GM19467 (cell line): ENCODE measurements at regions not wholly inside any gene's neighbourhood (a gene's known extent, or its start where the extent isn't known, plus 50 kb on each side); places are given as distances from the start of the nearest gene placed in this dataset.
"Not testable (repeated sequence)": the region's sequence is repeated elsewhere in the genome, so short reads cannot be mapped to it uniquely, and the experiment has no call there.

Source experiments
- ATAC-seq: cut with Tn5 transposase; IDR thresholded peaks from one replicate; pipeline ENCODE4 v1.9.1; 2021; ENCODE audit warnings: mild to moderate bottlenecking, moderate library complexity; ENCODE audit not compliant: unreplicated experiment

DNA sequence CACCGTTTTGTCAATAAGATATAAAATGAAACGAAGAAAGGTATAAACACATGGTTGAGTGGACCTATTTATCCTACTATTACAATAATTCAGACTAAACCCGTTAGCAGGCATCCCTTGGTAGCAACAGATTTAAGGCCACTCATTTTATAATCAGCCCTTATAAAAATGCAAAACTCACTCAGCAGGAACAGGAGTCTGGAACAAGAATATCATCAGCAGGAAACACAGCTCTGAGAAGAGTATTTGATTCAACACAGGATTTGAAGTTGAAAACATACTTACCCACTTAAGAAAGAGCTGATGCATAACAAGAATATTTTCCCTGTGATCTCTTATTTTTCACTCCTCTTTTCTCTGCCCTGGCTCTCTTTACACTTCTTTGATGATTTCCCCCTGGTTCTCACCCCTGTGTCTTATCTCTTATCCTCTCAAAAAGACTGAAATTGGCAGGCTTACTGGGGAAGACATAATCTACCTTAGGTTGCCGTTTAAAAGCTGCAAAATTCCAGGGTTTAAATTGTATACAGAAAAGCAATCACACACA, 1722.7 kb downstream of the SLITRK5 start:
- ATAC-seq: no peak

DNA sequence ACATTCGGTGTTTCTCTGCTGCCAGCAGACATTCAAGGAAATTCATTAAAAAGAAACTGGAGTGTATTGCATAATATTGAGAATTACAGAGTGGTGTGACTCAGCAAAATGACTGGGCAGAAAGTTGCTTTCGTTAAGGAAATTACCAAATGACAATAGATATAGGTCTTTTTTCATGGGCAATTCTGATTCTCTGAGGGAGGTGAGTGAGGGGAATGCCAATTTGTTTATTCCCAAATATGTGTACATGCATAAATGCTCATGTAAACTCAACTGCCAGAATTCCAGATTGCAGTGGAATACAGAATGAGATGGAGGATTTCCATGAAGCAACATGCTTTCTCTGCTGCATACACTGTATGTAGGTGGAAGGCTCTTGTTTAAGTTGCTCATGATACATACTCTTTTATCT, 1730.1 kb downstream of the SLITRK5 start:
- ATAC-seq: no peak

DNA sequence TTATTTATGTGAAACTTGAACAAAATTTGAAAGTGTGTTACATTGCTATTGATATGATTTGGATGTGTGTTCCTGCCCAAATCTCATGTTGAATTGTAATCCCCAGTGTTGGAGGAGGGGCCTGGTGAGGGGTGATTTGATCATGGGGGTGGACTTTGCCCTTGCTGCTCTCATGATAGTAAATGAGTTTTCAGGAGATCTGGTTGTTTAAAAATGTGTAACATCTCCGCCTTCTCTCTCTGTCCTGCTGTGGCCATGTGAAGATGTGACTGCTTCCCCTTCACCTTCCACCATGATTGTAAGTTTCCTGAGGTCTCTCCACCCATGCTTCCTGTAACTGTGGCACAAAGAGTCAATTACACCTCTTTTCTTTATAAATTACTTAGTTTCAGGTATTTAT, 1731.0 kb downstream of the SLITRK5 start:
- ATAC-seq: no peak

DNA sequence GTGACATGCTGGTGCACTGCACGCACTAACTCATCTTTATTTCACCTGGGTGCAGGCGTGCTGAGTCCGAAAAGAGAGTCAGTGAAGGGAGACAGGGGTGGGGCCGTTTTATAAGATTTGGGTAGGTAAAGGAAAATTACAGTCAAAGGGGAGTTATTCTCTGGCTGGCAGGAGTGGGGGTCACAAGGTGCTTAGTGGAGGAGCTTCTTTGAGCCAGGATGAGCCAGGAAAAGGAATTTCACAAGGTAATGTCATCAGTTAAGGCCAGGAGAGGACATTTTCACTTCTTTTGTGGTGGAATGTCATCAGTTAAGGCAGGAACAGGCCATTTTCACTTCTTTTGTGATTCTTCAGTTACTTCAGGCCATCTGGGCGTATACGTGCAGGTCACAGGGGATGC, 1734.9 kb downstream of the SLITRK5 start:
- not testable (repeated sequence) for ATAC-seq

DNA sequence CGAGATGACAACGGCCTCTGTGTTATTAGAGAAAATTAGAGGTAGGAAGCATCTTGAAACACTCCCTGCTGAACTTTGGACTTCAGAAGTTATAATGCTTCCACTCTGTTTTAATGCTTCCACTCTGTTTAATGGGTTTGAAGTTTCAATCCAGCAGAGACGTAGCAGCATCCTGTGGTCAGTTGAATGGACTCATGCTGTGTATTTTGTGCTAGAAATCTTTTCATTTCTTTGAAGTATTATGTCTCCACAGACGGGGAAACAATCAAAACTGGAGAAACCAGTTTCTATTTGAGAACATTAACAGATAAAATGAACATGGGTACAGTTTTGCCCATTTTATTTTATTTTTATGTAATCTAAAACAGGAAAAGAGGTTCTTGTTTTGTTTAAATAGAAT, 1736.2 kb downstream of the SLITRK5 start:
- no peak for ATAC-seq

DNA sequence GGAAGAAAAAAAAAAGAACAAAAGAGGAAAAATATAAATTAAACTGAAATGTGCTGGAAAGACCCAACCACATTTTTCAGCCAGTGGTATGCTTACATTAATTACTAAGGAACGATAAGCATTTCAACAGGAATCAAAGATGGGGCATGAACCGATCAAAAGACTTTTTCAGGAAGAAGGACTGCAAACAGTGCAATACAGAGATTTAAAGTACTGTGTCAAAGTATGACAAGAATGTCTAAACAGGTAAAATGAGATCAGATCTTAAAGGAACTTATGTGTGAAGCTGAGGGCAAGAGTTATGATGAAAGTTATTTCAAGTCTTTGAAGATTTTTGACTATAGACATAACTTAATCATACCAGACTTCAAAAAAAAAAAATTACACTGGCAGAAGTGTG, 1761.8 kb downstream of the SLITRK5 start:
- no peak for ATAC-seq

DNA sequence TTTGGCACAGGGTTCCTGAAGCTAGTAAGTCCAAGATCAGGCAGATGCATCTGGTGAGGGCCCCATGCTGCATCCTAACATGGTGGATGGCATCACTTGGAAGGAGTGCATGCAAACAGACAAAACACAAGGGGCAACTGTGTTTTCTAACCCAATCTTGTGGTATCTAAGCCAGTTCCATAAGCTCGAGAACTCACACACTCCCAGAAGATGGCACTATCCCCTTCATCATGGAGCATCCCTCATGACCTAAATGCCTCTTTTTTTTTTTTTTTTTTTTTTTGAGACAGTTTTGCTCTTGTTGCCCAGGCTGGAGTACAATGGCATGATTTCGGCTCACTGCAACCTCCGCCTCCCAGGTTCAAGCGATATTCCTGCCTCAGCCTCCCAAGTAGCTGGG, 1763.5 kb downstream of the SLITRK5 start:
- not testable (repeated sequence) for ATAC-seq

DNA sequence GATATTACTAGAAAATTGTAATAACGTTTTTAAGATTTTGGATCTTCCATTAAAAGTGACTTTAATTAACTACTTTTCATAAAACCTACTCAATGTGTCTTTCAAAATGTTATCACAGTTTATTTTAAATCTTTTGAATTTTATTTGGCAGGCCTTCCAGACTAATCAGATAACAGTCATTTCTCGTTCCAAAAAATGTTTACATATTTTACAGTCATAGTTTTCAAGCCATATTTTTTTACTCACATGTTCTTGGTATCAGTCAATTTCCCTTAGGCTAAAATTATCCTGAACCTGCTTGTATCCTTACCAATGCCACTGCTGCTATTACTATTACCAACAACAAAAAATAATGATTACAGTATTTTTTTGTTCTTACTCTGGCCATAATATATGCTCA, 1783.5 kb downstream of the SLITRK5 start:
- ATAC-seq: no peak

DNA sequence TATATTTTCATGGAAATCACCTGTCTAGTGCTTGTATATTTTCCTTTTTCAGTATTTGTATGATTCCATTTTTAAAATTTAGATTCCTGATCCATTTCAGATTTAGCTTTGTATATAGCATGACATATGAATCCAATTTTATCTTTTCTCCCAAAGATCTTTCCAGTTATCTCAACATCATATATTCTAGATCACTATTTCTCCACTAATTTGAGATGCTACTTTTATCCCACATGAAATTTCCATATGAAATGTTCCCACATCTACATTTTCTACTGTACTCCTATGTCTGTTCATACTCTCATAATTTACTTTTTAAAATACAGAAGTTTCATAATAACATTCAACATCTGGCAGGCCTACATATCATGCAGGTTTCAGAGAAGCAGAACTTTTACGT, 1784.1 kb downstream of the SLITRK5 start:
- ATAC-seq: no peak

DNA sequence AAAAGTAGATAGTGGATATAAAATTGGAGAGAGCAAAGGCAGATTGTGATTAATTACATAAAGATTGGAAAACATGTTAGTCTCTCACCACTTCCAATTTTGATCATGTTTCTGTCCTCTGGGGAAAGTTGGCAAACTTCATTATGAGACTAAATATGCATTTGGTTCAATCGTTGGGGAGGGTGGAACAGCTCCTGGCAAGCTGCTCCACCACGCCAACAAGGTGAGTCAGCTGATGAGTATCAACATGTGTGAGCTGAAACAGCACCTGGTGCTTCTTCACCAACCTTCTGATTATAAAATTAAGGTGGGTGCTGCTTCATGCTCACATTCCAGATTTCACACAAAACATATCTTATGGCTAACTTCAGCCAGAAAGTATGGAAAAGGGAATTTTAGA, 1784.6 kb downstream of the SLITRK5 start:
- ATAC-seq: no peak

DNA sequence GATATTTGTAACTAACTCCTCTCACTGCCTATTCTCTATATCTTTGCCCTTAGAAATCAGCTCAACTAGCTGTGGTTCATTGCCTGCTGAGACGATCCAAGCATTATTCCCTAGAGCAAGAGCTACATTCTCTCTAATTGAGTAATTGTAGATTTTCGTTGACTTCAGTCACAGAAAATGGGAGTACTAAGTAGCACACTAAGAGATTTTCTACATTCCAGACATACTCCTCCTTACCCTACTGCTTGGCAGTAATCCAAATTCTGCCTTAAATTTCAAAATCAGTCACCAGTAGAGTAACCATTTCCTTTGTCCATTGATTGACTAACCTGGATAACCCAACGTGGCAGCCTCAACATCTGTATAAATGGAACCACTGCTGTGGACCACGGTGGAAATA, 1786.8 kb downstream of the SLITRK5 start:
- ATAC-seq: no peak

DNA sequence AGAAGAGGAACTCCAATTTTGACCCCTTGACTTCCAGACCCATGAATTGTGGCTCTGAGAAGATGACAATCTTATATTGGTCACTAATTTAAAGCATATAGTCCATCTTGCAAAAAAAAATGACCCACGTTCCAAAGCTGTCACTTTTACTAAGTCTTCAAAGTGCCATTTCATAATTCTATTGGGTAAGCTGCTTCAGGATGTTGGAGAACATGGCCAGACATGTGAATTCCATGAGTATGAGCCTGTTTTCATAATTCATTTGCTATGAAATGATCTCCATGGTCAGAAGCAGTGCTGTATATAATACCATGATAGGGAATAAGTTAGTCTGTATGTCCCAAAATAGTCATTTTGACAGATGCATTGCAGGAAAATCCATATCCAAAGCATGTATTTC, 1787.3 kb downstream of the SLITRK5 start:
- ATAC-seq: no peak

DNA sequence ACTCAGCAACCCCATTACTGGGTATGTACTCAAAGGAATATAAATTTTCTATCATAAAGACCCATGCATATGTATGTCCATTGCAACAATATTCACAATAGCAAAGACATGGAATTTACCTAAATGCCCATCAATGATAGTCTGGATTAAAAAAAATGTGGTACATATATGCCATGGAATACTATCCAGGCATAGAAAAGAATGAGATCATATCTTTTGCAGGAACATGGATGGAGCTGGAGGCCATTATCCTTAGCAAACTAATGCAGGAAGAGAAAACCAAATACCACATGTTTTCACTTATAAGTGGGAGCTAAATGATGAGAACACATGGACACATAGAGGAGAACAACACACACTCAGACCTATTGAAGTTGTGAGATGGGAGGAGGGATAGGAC, 1789.7 kb downstream of the SLITRK5 start:
- ATAC-seq: not testable (repeated sequence)

DNA sequence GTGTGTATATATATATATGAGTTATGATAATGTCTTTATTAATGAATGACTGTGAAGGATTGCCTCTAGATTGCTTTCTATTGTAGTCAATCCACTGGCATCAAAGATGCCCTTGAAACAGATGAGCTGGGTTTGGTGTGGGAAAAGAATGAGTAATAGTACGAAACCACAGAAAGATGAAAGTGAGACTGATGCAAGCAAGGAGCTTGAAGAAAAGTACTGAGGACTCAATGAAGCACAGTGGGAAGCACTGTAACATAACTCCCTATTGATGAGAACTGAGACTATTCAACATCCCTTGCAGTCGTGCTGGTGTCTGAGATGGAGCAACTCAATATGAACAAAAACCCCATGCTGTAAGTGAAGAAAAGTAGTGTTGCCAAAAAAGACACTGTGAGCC, 1794.2 kb downstream of the SLITRK5 start:
- no peak for ATAC-seq

DNA sequence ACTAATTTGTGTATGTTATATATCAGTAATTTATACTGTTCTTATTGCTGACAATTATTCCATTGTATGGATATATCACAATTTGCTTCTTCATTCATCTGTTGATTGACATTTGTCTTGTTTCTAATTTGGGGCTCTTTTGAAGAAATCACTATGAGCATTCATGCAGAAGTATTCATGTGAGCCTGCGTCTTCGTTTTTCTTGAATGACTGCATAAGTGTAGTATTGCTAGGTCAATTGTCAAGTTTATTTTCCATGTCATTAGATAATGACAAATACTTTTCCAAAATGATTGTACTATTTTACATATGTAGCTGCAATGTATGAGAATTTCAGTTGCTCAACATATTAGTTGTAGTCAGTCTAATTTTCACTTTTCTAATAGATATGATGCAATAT, 1796.9 kb downstream of the SLITRK5 start:
- ATAC-seq: no peak

DNA sequence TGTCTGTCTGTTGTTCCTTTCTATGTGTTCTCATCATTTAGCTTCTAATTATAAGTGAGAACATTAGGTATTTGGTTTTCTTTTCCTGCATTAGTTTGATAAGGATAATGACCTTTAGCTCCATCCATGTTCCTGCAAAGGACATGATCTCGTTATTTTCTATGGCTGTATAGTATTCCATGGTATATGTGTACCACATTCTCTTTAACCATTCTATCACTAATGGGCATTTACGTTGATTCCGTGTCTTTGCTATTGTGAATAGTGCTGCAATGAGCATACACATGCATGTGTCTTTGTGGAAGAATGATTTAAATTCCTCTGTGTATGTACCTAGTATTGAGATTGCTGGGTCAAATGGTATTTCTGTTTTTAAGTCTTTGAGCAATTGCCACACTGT, 1799.7 kb downstream of the SLITRK5 start:
- ATAC-seq: no peak

DNA sequence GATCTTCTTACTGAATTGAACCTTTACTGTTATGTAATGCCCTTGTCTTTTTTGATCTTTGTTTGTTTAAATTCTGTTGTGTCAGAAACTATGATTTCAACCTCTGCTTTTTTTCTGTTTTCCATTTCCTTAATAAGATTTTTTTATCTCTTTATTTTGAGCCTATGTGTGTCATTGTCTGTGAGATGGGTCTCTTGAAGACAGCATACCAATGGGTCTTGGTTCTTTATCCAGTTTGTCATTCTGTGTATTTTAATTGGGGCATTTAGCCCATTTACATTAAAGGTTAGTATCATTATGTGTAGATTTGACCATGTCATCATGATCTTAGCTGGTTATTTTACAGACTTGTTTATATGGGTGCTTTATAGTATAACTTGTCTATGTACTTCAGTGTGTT, 1803.3 kb downstream of the SLITRK5 start:
- ATAC-seq: no peak

DNA sequence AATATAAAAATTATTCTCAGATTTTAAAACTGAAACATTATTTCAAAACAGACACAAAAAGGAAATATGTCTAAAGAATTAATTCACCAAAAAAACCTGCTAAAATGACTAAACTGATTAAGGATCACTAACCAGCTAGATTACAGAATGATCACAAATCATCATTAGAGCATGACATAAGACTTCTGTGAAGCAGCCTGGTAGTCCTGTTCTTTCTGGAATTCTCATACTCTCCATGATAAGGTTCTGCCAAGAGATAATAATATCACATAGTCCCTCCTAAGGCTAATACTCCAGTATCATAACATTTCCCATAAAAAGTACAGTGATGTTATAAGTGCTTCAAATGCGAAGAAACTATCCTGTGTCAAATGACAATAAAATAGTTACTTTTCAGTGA, 1814.9 kb downstream of the SLITRK5 start:
- no peak for ATAC-seq

DNA sequence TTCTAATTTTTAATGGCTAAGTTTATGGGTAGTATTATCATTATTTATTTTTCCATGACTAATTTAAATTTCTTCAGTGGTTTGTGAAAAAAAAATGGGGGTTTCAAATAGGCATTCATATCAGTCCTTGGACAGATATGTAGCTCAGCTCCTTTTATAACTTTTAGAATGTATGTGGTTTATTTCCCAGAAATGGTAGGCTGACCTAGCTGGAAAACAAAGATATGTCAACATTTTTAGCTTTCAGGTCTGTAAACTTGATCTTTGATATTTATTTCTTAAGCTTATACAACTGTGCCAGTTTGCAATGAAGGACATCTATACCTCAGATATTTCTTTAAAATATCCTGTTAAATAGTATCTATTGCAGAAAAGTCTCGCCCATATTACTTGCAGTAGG, 1815.5 kb downstream of the SLITRK5 start:
- no peak for ATAC-seq

DNA sequence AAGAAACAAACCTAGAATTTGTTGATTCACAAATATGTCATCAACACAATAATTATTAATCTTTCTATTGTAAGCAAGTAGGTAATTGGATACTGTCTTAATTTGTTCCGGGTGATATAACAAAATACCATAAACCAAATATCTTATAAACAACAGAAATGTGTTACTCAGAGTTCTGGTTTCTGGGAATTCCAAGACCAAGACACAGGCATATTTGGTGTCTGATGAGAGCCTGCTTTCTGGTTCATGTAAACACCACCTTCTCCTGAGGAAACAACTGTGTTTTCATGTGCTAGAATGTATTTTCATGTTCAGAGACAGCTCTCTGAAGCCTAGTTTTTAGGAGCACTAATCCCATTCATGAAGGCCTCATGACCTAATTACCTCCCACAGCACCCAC, 1819.5 kb downstream of the SLITRK5 start:
- no peak for ATAC-seq

DNA sequence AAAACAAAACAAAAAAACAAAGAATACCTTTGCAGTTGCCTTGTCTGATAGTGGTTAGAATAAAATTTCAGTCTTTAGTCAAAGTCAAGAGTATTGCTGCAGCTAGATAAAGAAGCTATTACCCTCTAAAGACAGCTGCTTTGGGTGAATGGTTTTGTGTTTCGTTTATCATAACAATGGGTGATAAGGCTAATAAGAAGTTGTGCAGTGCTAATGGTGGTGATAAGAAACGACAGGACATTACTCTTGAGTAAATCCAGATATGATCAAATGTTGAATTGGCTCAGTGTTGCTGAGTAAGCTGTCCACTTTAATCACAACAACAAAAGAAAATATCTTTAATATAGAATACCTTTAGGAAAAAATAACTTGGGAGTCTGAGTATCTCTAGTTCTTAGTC, 1825.3 kb downstream of the SLITRK5 start:
- no peak for ATAC-seq

DNA sequence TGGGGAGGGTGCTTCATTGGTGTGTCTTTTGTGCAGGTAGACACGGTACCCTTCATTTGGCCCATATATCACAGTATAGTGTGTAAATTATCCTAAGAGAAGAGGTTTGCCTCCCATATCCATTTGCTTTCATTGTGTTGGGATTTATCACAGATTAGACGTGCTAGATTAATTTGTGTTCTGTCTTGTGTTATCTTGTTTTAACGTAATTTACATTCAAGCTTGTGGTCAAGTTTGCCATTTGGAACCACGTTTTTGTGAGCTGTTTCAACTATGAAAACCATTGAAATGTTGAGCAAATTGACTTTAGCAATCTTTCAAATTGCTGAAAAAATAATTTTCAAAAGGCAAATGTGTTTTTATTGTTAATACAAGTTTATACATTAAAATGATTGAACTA, 1826.5 kb downstream of the SLITRK5 start:
- no peak for ATAC-seq

DNA sequence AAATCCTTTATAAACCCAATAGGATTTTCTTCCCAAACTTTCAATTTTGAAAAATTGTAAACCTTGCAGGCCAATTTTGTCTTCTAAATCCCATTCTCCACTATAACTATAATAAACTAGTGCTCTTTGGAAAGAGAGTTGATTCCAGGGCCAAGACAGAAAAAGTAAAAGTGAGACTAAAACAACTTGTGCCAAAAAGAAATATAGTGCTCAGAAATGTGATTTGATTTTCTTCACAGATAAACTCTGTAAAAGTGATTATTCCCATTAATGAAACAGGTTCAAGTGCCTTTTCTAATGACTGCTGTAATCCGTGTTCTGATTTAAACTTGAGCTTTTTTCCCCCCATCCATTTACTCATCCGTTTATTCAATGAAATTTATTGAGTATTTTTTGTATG, 1831.1 kb downstream of the SLITRK5 start:
- no peak for ATAC-seq
